Omental fat pad (tissue), 3 donors: ENCODE measurements at regions not wholly inside any gene's neighbourhood (a gene's known extent, or its start where the extent isn't known, plus 50 kb on each side); places are given as distances from the start of the nearest gene placed in this dataset.
"Not testable (repeated sequence)": the region's sequence is repeated elsewhere in the genome, so short reads cannot be mapped to it uniquely, and the experiment has no call there.

Source experiments
- ATAC-seq: fragments of 150-250 bp; one replicate; pipeline ENCODE4 v1.9.1; 2016; ENCODE audit warnings: mild to moderate bottlenecking, moderate library complexity; ENCODE audit not compliant: low FRiP score
- DNase-seq: peaks from one replicate; pipeline ENCODE4 v3.0.0-alpha.2; 2019; ENCODE audit warnings: low spot score
- TF ChIP-seq, protein P1 (sequence below), 3 donors: fragments of 450-650 bp; IDR thresholded peaks; one replicate each; pipeline ENCODE4 v1.5.1; 2016 to 2017; ENCODE audit warnings: antibody characterized with exemption in 3 of 3, mild to moderate bottlenecking in 3 of 3, moderate library complexity in 2 of 3

DNA sequence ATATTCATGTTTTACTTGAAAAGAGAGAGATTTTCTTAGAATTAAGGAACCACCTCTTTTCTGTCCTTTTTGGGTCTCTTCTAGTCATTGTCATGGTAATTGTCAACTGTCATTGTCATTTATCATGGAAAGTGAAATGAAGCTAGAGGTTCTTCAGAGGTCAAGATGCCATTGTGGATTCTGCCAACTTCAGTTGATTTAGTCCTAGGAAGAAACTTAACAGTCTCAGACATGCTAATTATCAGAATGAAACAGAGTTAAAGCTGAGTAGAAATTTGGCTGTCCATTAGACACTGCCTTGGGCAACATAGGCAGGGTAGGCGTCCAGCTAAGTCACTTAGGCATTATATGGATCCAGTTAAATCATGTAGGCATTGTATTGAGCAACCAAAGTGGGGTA, 796.1 kb upstream of the ADGRL3 start:
- no peak for ATAC-seq
- DNase-seq: no peak
- TF ChIP-seq, protein P1, sequence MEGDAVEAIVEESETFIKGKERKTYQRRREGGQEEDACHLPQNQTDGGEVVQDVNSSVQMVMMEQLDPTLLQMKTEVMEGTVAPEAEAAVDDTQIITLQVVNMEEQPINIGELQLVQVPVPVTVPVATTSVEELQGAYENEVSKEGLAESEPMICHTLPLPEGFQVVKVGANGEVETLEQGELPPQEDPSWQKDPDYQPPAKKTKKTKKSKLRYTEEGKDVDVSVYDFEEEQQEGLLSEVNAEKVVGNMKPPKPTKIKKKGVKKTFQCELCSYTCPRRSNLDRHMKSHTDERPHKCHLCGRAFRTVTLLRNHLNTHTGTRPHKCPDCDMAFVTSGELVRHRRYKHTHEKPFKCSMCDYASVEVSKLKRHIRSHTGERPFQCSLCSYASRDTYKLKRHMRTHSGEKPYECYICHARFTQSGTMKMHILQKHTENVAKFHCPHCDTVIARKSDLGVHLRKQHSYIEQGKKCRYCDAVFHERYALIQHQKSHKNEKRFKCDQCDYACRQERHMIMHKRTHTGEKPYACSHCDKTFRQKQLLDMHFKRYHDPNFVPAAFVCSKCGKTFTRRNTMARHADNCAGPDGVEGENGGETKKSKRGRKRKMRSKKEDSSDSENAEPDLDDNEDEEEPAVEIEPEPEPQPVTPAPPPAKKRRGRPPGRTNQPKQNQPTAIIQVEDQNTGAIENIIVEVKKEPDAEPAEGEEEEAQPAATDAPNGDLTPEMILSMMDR (IDR thresholded peaks at IDR 0.05): no peak

GRCh38 chr4:60422439-60422838, 777.7 kb upstream of the ADGRL3 start:
- no peak for ATAC-seq
- TF ChIP-seq, protein P1 (IDR thresholded peaks at IDR 0.05): no peak

GRCh38 chr4:60423573-60424184, 776.4 kb upstream of the ADGRL3 start:
- not testable (repeated sequence) for ATAC-seq, DNase-seq

More at GRCh38 chr4:60422439-60422838, 777.7 kb upstream of the ADGRL3 start:
- DNase-seq: no peak

DNA sequence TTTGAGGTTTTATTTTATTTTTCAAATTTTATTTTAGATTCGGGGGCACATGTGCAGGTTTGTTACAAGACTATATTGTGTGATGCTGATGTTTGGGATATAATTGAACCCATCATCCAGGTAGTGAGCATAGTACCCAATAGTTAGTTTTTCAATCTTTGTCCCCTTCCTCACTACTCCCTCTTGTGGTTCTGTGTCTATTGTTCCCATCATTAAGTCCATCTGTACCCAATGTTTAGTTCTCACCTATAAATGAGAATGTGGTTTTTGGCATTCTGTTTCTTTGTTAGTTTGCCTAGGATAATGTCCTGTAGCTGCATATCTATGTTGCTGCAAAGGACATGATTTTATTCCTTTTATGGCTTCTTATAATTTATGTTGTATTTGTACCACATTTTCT, 767.2 kb upstream of the ADGRL3 start:
- TF ChIP-seq, protein P1 (IDR thresholded peaks at IDR 0.05): no peak
- DNase-seq (no peak), ATAC-seq (no peak)

GRCh38 chr4:60443068-60443467, 757.1 kb upstream of the ADGRL3 start:
- TF ChIP-seq, protein P1 (IDR thresholded peaks at IDR 0.05): no peak
- DNase-seq (no peak), ATAC-seq (no peak)

DNA sequence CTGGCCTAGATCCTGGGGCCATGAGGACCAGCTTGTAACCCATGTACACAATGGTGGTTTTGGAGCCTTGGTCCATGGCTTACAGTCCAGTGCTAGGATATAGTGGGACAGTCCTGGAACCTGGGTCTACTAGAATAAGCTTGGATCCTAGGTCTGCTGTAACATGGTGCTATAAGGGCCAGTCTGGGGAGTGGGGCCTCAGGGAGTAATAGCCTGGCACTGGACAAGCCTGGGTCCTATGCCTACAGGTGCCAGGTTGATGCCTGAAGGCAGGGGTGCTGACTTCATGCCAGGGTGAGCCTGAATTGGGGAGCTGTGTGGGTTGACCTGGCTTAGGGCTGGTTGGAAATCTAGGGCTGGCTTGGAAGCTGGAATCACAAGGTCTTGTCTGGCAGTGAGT, 756.3 kb upstream of the ADGRL3 start:
- ATAC-seq (no peak), DNase-seq (no peak)
- TF ChIP-seq, protein P1 (IDR thresholded peaks at IDR 0.05): no peak

DNA sequence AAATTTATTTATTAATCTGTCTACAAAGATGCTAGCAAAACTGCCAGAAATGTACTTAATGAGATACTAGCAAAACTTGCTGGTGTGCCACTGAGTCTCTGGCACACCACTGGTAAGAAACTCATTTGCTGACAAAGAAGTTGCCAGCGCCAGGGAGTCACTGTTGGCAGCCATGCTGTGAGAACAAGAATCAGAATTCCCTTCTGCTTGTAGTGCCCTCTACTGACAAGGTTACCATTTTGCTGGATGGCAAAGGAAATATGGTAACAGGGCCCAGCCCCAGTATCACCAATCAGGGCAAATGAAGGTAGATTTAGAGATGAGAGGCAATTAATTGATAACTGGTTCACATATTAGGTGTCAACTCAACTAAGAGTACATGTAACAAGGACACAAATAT, 750.1 kb upstream of the ADGRL3 start:
- DNase-seq (no peak), ATAC-seq (no peak)
- TF ChIP-seq, protein P1 (IDR thresholded peaks at IDR 0.05): no peak
